SK-N-MC (cell line): ENCODE measurements at regions not wholly inside any gene's neighbourhood (a gene's known extent, or its start where the extent isn't known, plus 50 kb on each side); places are given as distances from the start of the nearest gene placed in this dataset.

Experiments
- DNase-seq: peaks from one replicate; pipeline ENCODE4 v3.0.0-alpha.2; 2011; ENCODE audit warnings: low read depth, low spot score
- H3K27ac ChIP-seq: fragments of 200-600 bp; sonication (generic); 2 replicates; pipeline ENCODE4 v1.5.1; 2016; ENCODE audit warnings: mixed run types
- H3K36me3 ChIP-seq: fragments of 200-600 bp; sonication (generic); 2 replicates; pipeline ENCODE4 v1.6.1; 2017; ENCODE audit warnings: antibody characterized with exemption, low read length, mixed read lengths; ENCODE audit not compliant: insufficient read depth
- H3K4me3 ChIP-seq: fragments of 200-600 bp; sonication (generic); 2 replicates; pipeline ENCODE4 v1.5.1; 2016
- H3K9ac ChIP-seq: fragments of 200-600 bp; sonication (generic); 2 replicates; pipeline ENCODE4 v1.8.0; 2017; ENCODE audit warnings: mixed run types, mixed read lengths; ENCODE audit not compliant: insufficient read length
- H3K9me3 ChIP-seq: fragments of 200-600 bp; sonication (generic); 2 replicates; pipeline ENCODE4 v1.6.1; 2017; ENCODE audit warnings: low read depth, mild to moderate bottlenecking, antibody characterized with exemption, low read length, moderate library complexity, mixed read lengths
- EZH2 ChIP-seq: fragments of 200-600 bp; sonication (generic); IDR thresholded peaks from one replicate; pipeline ENCODE4 v1.6.1; 2017; ENCODE audit warnings: antibody characterized with exemption
- FOXP2 ChIP-seq: optimal IDR thresholded peaks from 2 replicates; pipeline ENCODE3; 2011; ENCODE audit warnings: mild to moderate bottlenecking, moderate library complexity; ENCODE audit not compliant: insufficient read depth; ENCODE audit errors: extremely low read length, control extremely low read depth
- POLR2AphosphoS5 ChIP-seq: IDR thresholded peaks from 2 replicates; pipeline ENCODE4 v1.6.1; 2012; ENCODE audit warnings: mild to moderate bottlenecking, low read depth, low read length, borderline replicate concordance

DNA sequence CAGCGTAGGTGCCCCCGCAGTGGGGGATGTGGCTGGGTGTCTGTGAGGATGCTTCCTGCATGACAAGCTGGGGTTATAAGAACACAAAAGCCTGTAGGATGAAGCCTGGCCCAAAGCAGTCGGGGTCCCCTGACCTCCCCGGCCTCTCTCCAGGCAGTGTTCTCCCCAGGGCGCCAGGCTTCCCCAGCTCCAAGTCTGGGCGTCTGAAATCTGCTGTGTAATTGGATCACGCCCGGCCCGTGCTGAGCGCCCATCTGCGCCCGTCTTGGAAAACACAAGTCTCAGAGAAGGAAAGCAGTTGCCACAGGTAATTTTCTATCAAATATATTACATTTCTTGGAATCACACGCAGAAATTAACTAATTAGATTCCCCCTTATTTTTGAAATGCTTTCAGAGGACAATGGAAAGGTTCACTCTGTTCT is 233.3 kb downstream of the CTTN start:
- Histone ChIP-seq H3K9me3 (no peaks in the 10 kb centered on the region), H3K27ac (no peak overlapping the region), H3K36me3 (no peaks in the 10 kb centered on the region), H3K4me3 (no peak overlapping the region), H3K9ac (no peak overlapping the region)
- DNase-seq: no peak
- TF ChIP-seq EZH2: no peak
- TF ChIP-seq POLR2AphosphoS5: no peak
- TF ChIP-seq FOXP2: no peak

GRCh38 chr11:70633610-70634009 is 235.3 kb downstream of the CTTN start:
- Histone ChIP-seq H3K27ac (no peak overlapping the region), H3K9ac (no peak overlapping the region), H3K36me3 (no peaks in the 10 kb centered on the region), H3K9me3 (no peaks in the 10 kb centered on the region), H3K4me3 (no peak overlapping the region)
- no peak for TF ChIP-seq EZH2
- TF ChIP-seq POLR2AphosphoS5: no peak
- no peak for TF ChIP-seq FOXP2
- DNase-seq: no peak

- Histone ChIP-seq H3K9me3 (no peaks in the 10 kb centered on the region), H3K9ac (no peak overlapping the region), H3K27ac (no peak overlapping the region), H3K36me3 (no peaks in the 10 kb centered on the region), H3K4me3 (no peak overlapping the region)
- no peak for DNase-seq
- no peak for TF ChIP-seq FOXP2
- no peak for TF ChIP-seq EZH2
Observed at GRCh38 chr11:70636659-70637058, 238.3 kb downstream of the CTTN start.

- TF ChIP-seq FOXP2 (no peak), POLR2AphosphoS5 (no peak), EZH2 (no peak)
- H3K36me3 ChIP-seq: no peaks in the 10 kb centered on the region
- H3K9ac ChIP-seq: no peak overlapping the region
- no peak overlapping the region for H3K4me3 ChIP-seq
- no peak overlapping the region for H3K27ac ChIP-seq
- no peak for DNase-seq
- no peaks in the 10 kb centered on the region for H3K9me3 ChIP-seq
Observed at GRCh38 chr11:70637186-70637800, 239.0 kb downstream of the CTTN start.

DNA sequence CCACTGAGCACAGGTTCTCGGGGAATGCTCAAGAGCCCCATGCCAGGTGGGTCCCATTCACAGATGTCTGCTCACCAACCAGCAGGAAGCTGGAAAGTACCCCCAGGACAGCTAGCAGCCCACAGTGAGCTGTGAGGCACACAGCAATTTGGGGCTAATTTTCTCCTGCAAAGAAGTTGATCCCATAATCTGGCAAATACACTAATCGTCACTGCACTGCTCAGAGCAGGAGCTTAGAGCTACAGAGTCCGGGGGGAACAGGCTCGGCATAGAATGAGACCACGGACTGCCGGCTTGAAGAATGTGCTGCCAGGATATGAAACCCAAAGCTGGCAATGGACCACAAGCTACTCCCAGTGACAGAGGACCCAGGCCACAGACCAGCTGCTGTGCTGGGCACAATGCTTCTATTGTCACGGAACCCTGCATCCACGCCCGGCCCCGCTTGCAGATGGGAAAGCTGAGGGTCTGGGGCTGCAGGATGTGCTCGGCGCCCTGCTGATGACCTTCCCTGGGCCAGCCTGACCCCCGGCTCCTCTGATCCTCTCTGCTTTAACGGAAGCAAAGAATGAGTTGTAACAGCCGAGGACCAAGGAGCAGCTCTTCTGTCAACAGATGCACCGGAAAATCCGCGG is 239.7 kb downstream of the CTTN start:
- H3K27ac ChIP-seq: no peak overlapping the region

GRCh38 chr11:70640408-70640807 is 242.1 kb downstream of the CTTN start:
- Histone ChIP-seq H3K27ac (no peak overlapping the region), H3K4me3 (no peak overlapping the region), H3K9me3 (no peaks in the 10 kb centered on the region), H3K36me3 (no peaks in the 10 kb centered on the region), H3K9ac (no peak overlapping the region)
- no peak for DNase-seq
- TF ChIP-seq POLR2AphosphoS5: no peak
- TF ChIP-seq FOXP2: no peak
- no peak for TF ChIP-seq EZH2

More for the DNA sequence above, 239.7 kb downstream of the CTTN start:
- Histone ChIP-seq H3K9me3 (no peaks in the 10 kb centered on the region), H3K36me3 (no peaks in the 10 kb centered on the region), H3K9ac (no peak overlapping the region), H3K4me3 (no peak overlapping the region)
- TF ChIP-seq FOXP2 (no peak), EZH2 (no peak), POLR2AphosphoS5 (no peak)
- no peak for DNase-seq

DNA sequence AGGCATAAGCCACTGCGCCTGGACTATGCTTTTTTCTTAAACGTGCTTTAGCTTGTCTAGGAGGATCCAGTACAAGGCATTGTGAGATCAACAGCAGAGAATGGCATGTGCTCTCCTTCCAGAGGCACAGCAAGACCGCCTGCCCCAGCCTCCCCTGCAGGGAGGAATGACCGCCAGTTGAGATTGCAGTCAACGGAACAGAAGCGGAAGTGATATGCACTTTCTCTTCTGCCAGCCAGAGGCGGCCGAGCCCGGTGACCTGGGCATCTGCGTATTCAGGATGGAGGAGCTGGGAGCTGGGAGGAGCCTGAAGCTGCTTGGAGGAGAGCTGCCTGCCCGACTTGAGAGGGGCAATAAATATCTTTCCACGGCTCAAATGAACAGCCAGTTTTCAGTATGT is 243.0 kb downstream of the CTTN start:
- no peaks in the 10 kb centered on the region for H3K9me3 ChIP-seq
- TF ChIP-seq EZH2 (no peak), POLR2AphosphoS5 (no peak), FOXP2 (no peak)
- no peak overlapping the region for H3K4me3 ChIP-seq
- DNase-seq: no peak
- no peak overlapping the region for H3K27ac ChIP-seq
- no peak overlapping the region for H3K9ac ChIP-seq
- no peaks in the 10 kb centered on the region for H3K36me3 ChIP-seq

- no peak for DNase-seq
- TF ChIP-seq EZH2 (no peak), FOXP2 (no peak), POLR2AphosphoS5 (no peak)
- H3K36me3 ChIP-seq: no peaks in the 10 kb centered on the region
- H3K9ac ChIP-seq: no peak overlapping the region
- no peak overlapping the region for H3K4me3 ChIP-seq
- no peak overlapping the region for H3K27ac ChIP-seq
- H3K9me3 ChIP-seq: no peaks in the 10 kb centered on the region
Observed at GRCh38 chr11:70642266-70642665, 243.9 kb downstream of the CTTN start.

GRCh38 chr11:70643642-70644041 is 245.3 kb downstream of the CTTN start:
- TF ChIP-seq POLR2AphosphoS5: no peak
- TF ChIP-seq FOXP2: no peak
- no peak for TF ChIP-seq EZH2
- DNase-seq: no peak
- H3K36me3 ChIP-seq: no peaks in the 10 kb centered on the region
- no peak overlapping the region for H3K4me3 ChIP-seq
- no peaks in the 10 kb centered on the region for H3K9me3 ChIP-seq
- H3K27ac ChIP-seq: no peak overlapping the region
- no peak overlapping the region for H3K9ac ChIP-seq
